ENCODE measurements at regions not wholly inside any gene's neighbourhood (a gene's known extent, or its start where the extent isn't known, plus 50 kb on each side); places are given as distances from the start of the nearest gene placed in this dataset.

- no peaks in the 10 kb centered on the region for H3K27me3 Mint-ChIP-seq
- no peak overlapping the region for H3K27ac Mint-ChIP-seq
These were observed 65.8 kb upstream of the PLCL2 start for GRCh38 chr3:16818945-16819344.

GRCh38 chr3:16820485-16820884 is 64.3 kb upstream of the PLCL2 start:
- no peak overlapping the region for H3K27ac Mint-ChIP-seq
- DNase-seq (no peak), ATAC-seq (no peak)
- H3K36me3 Mint-ChIP-seq (ENCODE audit: low read depth): no peaks in the 10 kb centered on the region
- H3K4me3 Mint-ChIP-seq: no peak overlapping the region
- H3K9me3 Mint-ChIP-seq: peaks cover 5% of the 10 kb centered on the region
- no peaks in the 10 kb centered on the region for H3K27me3 Mint-ChIP-seq
- peaks cover 22% of the 10 kb centered on the region for H3K4me1 Mint-ChIP-seq

More at GRCh38 chr3:16818945-16819344, 65.8 kb upstream of the PLCL2 start:
- Mint-ChIP-seq H3K4me1 (peaks cover 10% of the 10 kb centered on the region), H3K9me3 (peaks cover 5% of the 10 kb centered on the region), H3K36me3 (ENCODE audit: low read depth) (no peaks in the 10 kb centered on the region), H3K4me3 (no peak overlapping the region)
- DNase-seq: no peak
- no peak for ATAC-seq

- DNase-seq: no peak
- no peak overlapping the region for H3K4me3 Mint-ChIP-seq
- H3K27me3 Mint-ChIP-seq: no peaks in the 10 kb centered on the region
- H3K9me3 Mint-ChIP-seq: peaks cover 5% of the 10 kb centered on the region
- ATAC-seq: no peak
- H3K36me3 Mint-ChIP-seq (ENCODE audit: low read depth): no peaks in the 10 kb centered on the region
- peaks cover 25% of the 10 kb centered on the region for H3K4me1 Mint-ChIP-seq
- H3K27ac Mint-ChIP-seq: no peak overlapping the region
These were observed 63.7 kb upstream of the PLCL2 start for GRCh38 chr3:16821053-16821452.

- Mint-ChIP-seq H3K27ac (no peak overlapping the region), H3K4me1 (peaks cover 25% of the 10 kb centered on the region), H3K4me3 (peak overlapping the region; percentile 6), H3K27me3 (no peaks in the 10 kb centered on the region), H3K36me3 (ENCODE audit: low read depth) (no peaks in the 10 kb centered on the region), H3K9me3 (peaks cover 2% of the 10 kb centered on the region)
- peak; percentile 83 for ATAC-seq
- no peak for DNase-seq
These were observed 60.6 kb upstream of the PLCL2 start for GRCh38 chr3:16824081-16824696.

GRCh38 chr3:16825617-16826204 is 59.0 kb upstream of the PLCL2 start:
- H3K4me3 Mint-ChIP-seq: no peak overlapping the region
- H3K9me3 Mint-ChIP-seq: no peaks in the 10 kb centered on the region
- no peaks in the 10 kb centered on the region for H3K36me3 Mint-ChIP-seq (ENCODE audit: low read depth)
- H3K4me1 Mint-ChIP-seq: peaks cover 25% of the 10 kb centered on the region
- ATAC-seq (no peak), DNase-seq (no peak)
- no peak overlapping the region for H3K27ac Mint-ChIP-seq
- no peaks in the 10 kb centered on the region for H3K27me3 Mint-ChIP-seq

GRCh38 chr3:16828815-16829214 is 55.9 kb upstream of the PLCL2 start:
- Mint-ChIP-seq H3K27me3 (no peaks in the 10 kb centered on the region), H3K4me1 (peaks cover 16% of the 10 kb centered on the region), H3K4me3 (no peak overlapping the region), H3K9me3 (no peaks in the 10 kb centered on the region), H3K27ac (no peak overlapping the region), H3K36me3 (ENCODE audit: low read depth) (no peaks in the 10 kb centered on the region)
- DNase-seq: peak; percentile 49
- ATAC-seq: no peak

- Mint-ChIP-seq H3K9me3 (no peaks in the 10 kb centered on the region), H3K27me3 (no peaks in the 10 kb centered on the region), H3K4me3 (no peak overlapping the region), H3K27ac (no peak overlapping the region), H3K36me3 (ENCODE audit: low read depth) (no peaks in the 10 kb centered on the region), H3K4me1 (no peaks in the 10 kb centered on the region)
- DNase-seq (no peak), ATAC-seq (no peak)
These were observed 52.9 kb upstream of the PLCL2 start for GRCh38 chr3:16831846-16832245.

- no peaks in the 10 kb centered on the region for H3K27me3 Mint-ChIP-seq
- no peaks in the 10 kb centered on the region for H3K9me3 Mint-ChIP-seq
- peaks cover 22% of the 10 kb centered on the region for H3K4me1 Mint-ChIP-seq
- DNase-seq: no peak
- ATAC-seq: no peak
- no peaks in the 10 kb centered on the region for H3K36me3 Mint-ChIP-seq (ENCODE audit: low read depth)
- no peak overlapping the region for H3K4me3 Mint-ChIP-seq
- no peak overlapping the region for H3K27ac Mint-ChIP-seq
These were observed 50.5 kb upstream of the PLCL2 start for GRCh38 chr3:16834214-16834613.

- Mint-ChIP-seq H3K36me3 (ENCODE audit: low read depth) (no peaks in the 10 kb centered on the region), H3K4me1 (peaks cover 26% of the 10 kb centered on the region), H3K4me3 (no peak overlapping the region), H3K27ac (no peak overlapping the region), H3K9me3 (no peaks in the 10 kb centered on the region), H3K27me3 (no peaks in the 10 kb centered on the region)
- ATAC-seq (no peak), DNase-seq (no peak)
These were observed 50.0 kb upstream of the PLCL2 start for GRCh38 chr3:16834753-16835152.
